Gastroesophageal sphincter (tissue), 4 donors: ENCODE measurements at regions not wholly inside any gene's neighbourhood (a gene's known extent, or its start where the extent isn't known, plus 50 kb on each side); places are given as distances from the start of the nearest gene placed in this dataset.

ENCODE experiments used
- ATAC-seq: fragments of 150-250 bp; one replicate; pipeline ENCODE4 v1.9.1; 2016; ENCODE audit warnings: mild to moderate bottlenecking, moderate library complexity
- H3K27ac ChIP-seq, 4 donors: fragments of 200-600 bp; sonication (generic) in 3 of 4; 1 replicate in 3 of 4; 2 replicates in 1 of 4; pipeline ENCODE4 v1.5.1; 2016 to 2019
- H3K27me3 ChIP-seq: fragments of 200-600 bp; sonication (generic); one replicate; pipeline ENCODE4 v1.5.1; 2019
- H3K36me3 ChIP-seq, 2 donors: fragments of 200-600 bp; sonication (generic); one replicate each; pipeline ENCODE4 v1.5.1; 2019; ENCODE audit warnings: control low read depth in 1 of 2
- H3K4me1 ChIP-seq, 3 donors: fragments of 200-600 bp; sonication (generic); 1 replicate in 2 of 3; 2 replicates in 1 of 3; pipeline ENCODE4 v1.5.1; 2016 to 2019; ENCODE audit warnings: control low read depth in 2 of 3
- H3K4me3 ChIP-seq, 2 donors: fragments of 200-600 bp; sonication (generic); one replicate each; pipeline ENCODE4 v1.5.1; 2019; ENCODE audit warnings: mild to moderate bottlenecking in 1 of 2, moderate library complexity in 1 of 2
- H3K9me3 ChIP-seq, 3 donors: fragments of 200-600 bp; sonication (generic); one replicate each; pipeline ENCODE4 v1.5.1; 2017 to 2019; ENCODE audit warnings: control low read depth in 2 of 3
- CTCF ChIP-seq, 4 experiments: fragments of 200-600 bp in 2 of 4; fragments of 450-650 bp in 2 of 4; sonication (generic) in 1 of 4; IDR thresholded peaks; one replicate each; pipeline ENCODE4 v1.5.1; 2017 to 2019; ENCODE audit warnings: antibody characterized with exemption in 4 of 4, mild to moderate bottlenecking in 2 of 4, moderate library complexity in 2 of 4
- EP300 ChIP-seq: sonication (generic); formaldehyde crosslinking; IDR thresholded peaks from one replicate; pipeline ENCODE4 v1.6.1; 2017; ENCODE audit warnings: antibody characterized with exemption, mild to moderate bottlenecking
- POLR2A ChIP-seq, 2 donors: fragments of 450-650 bp; IDR thresholded peaks; one replicate each; pipeline ENCODE4 v1.6.1; 2017; ENCODE audit warnings: antibody characterized with exemption in 2 of 2, mild to moderate bottlenecking in 2 of 2, moderate library complexity in 1 of 2
- POLR2AphosphoS5 ChIP-seq: sonication (generic); formaldehyde crosslinking; IDR thresholded peaks from one replicate; pipeline ENCODE4 v1.6.1; 2017; ENCODE audit warnings: antibody characterized with exemption
- WGBS, 2 donors: methylation state at CpG; one replicate each; pipeline ENCODE4 v1.1.5; 2018; ENCODE audit warnings: low coverage in 1 of 2; 5-methylcytosine and 5-hydroxymethylcytosine counted together

GRCh38 chr3:5425371-5425770 lies 237.9 kb downstream of the EDEM1 start:
- WGBS, 2 donors, result 80 to 91% methylated on average over 1 to 5 of the region's 6 CpGs
- no peak for ATAC-seq
- TF ChIP-seq POLR2A (IDR thresholded peaks at IDR 0.05) (no peak), POLR2AphosphoS5 (no peak), CTCF (IDR thresholded peaks at IDR 0.05) (no peak), EP300 (no peak)
- Histone ChIP-seq H3K36me3 (no peaks in the 10 kb centered on the region), H3K27me3 (no peaks in the 10 kb centered on the region), H3K4me3 (no peak overlapping the region), H3K4me1 (no peaks in the 10 kb centered on the region), H3K9me3 (no peaks in the 10 kb centered on the region), H3K27ac (no peak overlapping the region)

GRCh38 chr3:5426094-5426883 lies 238.8 kb downstream of the EDEM1 start:
- TF ChIP-seq POLR2A (IDR thresholded peaks at IDR 0.05) (no peak), EP300 (no peak), POLR2AphosphoS5 (no peak), CTCF (IDR thresholded peaks at IDR 0.05) (peak in 3 of 4 experiments; percentile 49 to 68 (median 52))
- 43 to 53% methylated on average over 17 to 23 of the region's 25 CpGs for WGBS, 2 donors
- ATAC-seq, result peak; percentile 67
- no peaks in the 10 kb centered on the region for H3K4me1 ChIP-seq
- no peak overlapping the region for H3K27ac ChIP-seq
- H3K9me3 ChIP-seq, result no peaks in the 10 kb centered on the region
- H3K4me3 ChIP-seq, result no peak overlapping the region
- H3K36me3 ChIP-seq, result no peaks in the 10 kb centered on the region
- H3K27me3 ChIP-seq, result no peaks in the 10 kb centered on the region

- no peak for TF ChIP-seq EP300
- no peak for TF ChIP-seq CTCF (IDR thresholded peaks at IDR 0.05)
- TF ChIP-seq POLR2A (IDR thresholded peaks at IDR 0.05), result no peak
- TF ChIP-seq POLR2AphosphoS5, result no peak
- WGBS, 2 donors, result 72 to 78% methylated on average over 5 to 6 of the region's 6 CpGs
- no peaks in the 10 kb centered on the region for H3K4me1 ChIP-seq
- no peak for ATAC-seq
- H3K27ac ChIP-seq, result no peak overlapping the region
- H3K9me3 ChIP-seq, result no peaks in the 10 kb centered on the region
- no peaks in the 10 kb centered on the region for H3K27me3 ChIP-seq
- H3K36me3 ChIP-seq, result no peaks in the 10 kb centered on the region
- H3K4me3 ChIP-seq, result no peak overlapping the region
Measured at GRCh38 chr3:5427021-5427420, 239.5 kb downstream of the EDEM1 start.

- 83 to 100% methylated on average over 1 to 3 of the region's 3 CpGs for WGBS, 2 donors
- no peak for TF ChIP-seq POLR2A (IDR thresholded peaks at IDR 0.05)
- TF ChIP-seq CTCF (IDR thresholded peaks at IDR 0.05), result no peak
- no peaks in the 10 kb centered on the region for H3K27me3 ChIP-seq
- H3K4me1 ChIP-seq, result no peaks in the 10 kb centered on the region
- H3K36me3 ChIP-seq, result no peaks in the 10 kb centered on the region
- H3K9me3 ChIP-seq, result no peaks in the 10 kb centered on the region
- no peak overlapping the region for H3K27ac ChIP-seq
- no peak overlapping the region for H3K4me3 ChIP-seq
- ATAC-seq, result no peak
Measured at GRCh38 chr3:5427938-5428337, 240.4 kb downstream of the EDEM1 start.
